CD14-positive monocyte (primary cell): ENCODE measurements at regions not wholly inside any gene's neighbourhood (a gene's known extent, or its start where the extent isn't known, plus 50 kb on each side); places are given as distances from the start of the nearest gene placed in this dataset.

Experiments
- DNase-seq, 3 donors: peaks; one replicate each; pipeline ENCODE4 v3.0.0-alpha.2; 2011 to 2022
- H2AFZ ChIP-seq: 2 replicates; pipeline ENCODE4 v1.6.0; 2012; ENCODE audit warnings: mild to moderate bottlenecking, low read depth, low read length, inconsistent platforms; ENCODE audit not compliant: insufficient read depth, poor library complexity, severe bottlenecking
- H3K27ac ChIP-seq, 2 donors: 1 replicate in 1 of 2; 2 replicates in 1 of 2; pipeline ENCODE4 v1.5.1; 2012 to 2013; ENCODE audit warnings: low read length in 2 of 2, control low read depth in 1 of 2, inconsistent platforms in 1 of 2, low read depth in 1 of 2, mild to moderate bottlenecking in 1 of 2
- H3K27me3 ChIP-seq, 2 donors: one replicate each; pipeline versions ENCODE4 v1.6.0 to v1.6.1; 2011 to 2013; ENCODE audit warnings: low read length in 2 of 2; ENCODE audit not compliant: control insufficient read depth in 2 of 2, insufficient read depth in 2 of 2
- H3K36me3 ChIP-seq, 2 donors: replicated peaks in 1 of 2; 1 replicate in 1 of 2; 2 replicates in 1 of 2; pipeline versions ENCODE4 v1.5.1 to v1.6.1; 2012 to 2013; ENCODE audit warnings: low read length in 2 of 2, control low read depth in 1 of 2, inconsistent platforms in 1 of 2, mild to moderate bottlenecking in 1 of 2; ENCODE audit not compliant: insufficient read depth in 2 of 2, control insufficient read depth in 1 of 2
- H3K4me1 ChIP-seq, 2 donors: 1 replicate in 1 of 2; 2 replicates in 1 of 2; pipeline versions ENCODE4 v1.5.1 to v1.6.1; 2012 to 2013; ENCODE audit warnings: low read length in 2 of 2, control low read depth in 1 of 2, inconsistent platforms in 1 of 2, mild to moderate bottlenecking in 1 of 2, moderate library complexity in 1 of 2; ENCODE audit not compliant: insufficient read depth in 2 of 2, control insufficient read depth in 1 of 2
- H3K4me2 ChIP-seq: replicated peaks from 2 replicates; pipeline ENCODE3; 2012; ENCODE audit warnings: low read length, moderate library complexity, mild to moderate bottlenecking; ENCODE audit not compliant: poor library complexity, severe bottlenecking; ENCODE audit errors: extremely low read depth
- H3K4me3 ChIP-seq, 3 experiments: fragments of 200-600 bp in 1 of 3; sonication (generic) in 1 of 3; replicated peaks in 1 of 3; 1 replicate in 2 of 3; 2 replicates in 1 of 3; pipeline ENCODE4 v1.5.1; 2011 to 2013; ENCODE audit warnings: low read length in 3 of 3, mild to moderate bottlenecking in 3 of 3, control low read depth in 2 of 3, low read depth in 2 of 3, inconsistent platforms in 1 of 3, moderate library complexity in 1 of 3
- H3K79me2 ChIP-seq: 2 replicates; pipeline ENCODE4 v1.6.0; 2012; ENCODE audit warnings: mild to moderate bottlenecking, control low read depth, inconsistent platforms, low read length, moderate library complexity; ENCODE audit not compliant: insufficient read depth
- H3K9ac ChIP-seq: 2 replicates; pipeline ENCODE4 v1.6.0; 2017; ENCODE audit warnings: low read length, mild to moderate bottlenecking; ENCODE audit not compliant: insufficient read depth, poor library complexity, severe bottlenecking
- H3K9me3 ChIP-seq, 2 donors: replicated peaks in 1 of 2; 1 replicate in 1 of 2; 2 replicates in 1 of 2; pipeline versions ENCODE4 v1.5.1 to v1.6.1; 2012 to 2013; ENCODE audit warnings: low read length in 2 of 2, control low read depth in 1 of 2; ENCODE audit not compliant: control insufficient read depth in 1 of 2, insufficient read depth in 1 of 2
- H4K20me1 ChIP-seq: 2 replicates; pipeline ENCODE4 v1.6.0; 2012; ENCODE audit warnings: mild to moderate bottlenecking, low read length, control low read depth, moderate library complexity; ENCODE audit not compliant: insufficient read depth
- H3K27ac Mint-ChIP-seq, 7 donors: one replicate each; pipeline ENCODE4 v1.8.0; 2020; ENCODE audit warnings: mild to moderate bottlenecking in 7 of 7, mixed read lengths in 7 of 7, moderate library complexity in 6 of 7, inconsistent platforms in 2 of 7
- H3K27me3 Mint-ChIP-seq, 3 donors: one replicate each; pipeline ENCODE4 v1.8.0; 2021 to 2022; ENCODE audit warnings: low read depth in 3 of 3, mild to moderate bottlenecking in 3 of 3, mixed read lengths in 3 of 3, moderate library complexity in 3 of 3, inconsistent platforms in 1 of 3
- H3K36me3 Mint-ChIP-seq, 2 donors: one replicate each; pipeline ENCODE4 v1.8.0; 2020; ENCODE audit warnings: mixed read lengths in 2 of 2, inconsistent platforms in 1 of 2, mild to moderate bottlenecking in 1 of 2
- H3K4me1 Mint-ChIP-seq: one replicate; pipeline ENCODE4 v1.8.0; 2020; ENCODE audit warnings: mild to moderate bottlenecking, mixed read lengths
- H3K4me3 Mint-ChIP-seq, 2 donors: one replicate each; pipeline ENCODE4 v1.8.0; 2020; ENCODE audit warnings: mild to moderate bottlenecking in 2 of 2, mixed read lengths in 2 of 2, moderate library complexity in 1 of 2
- H3K9me3 Mint-ChIP-seq, 7 donors: one replicate each; pipeline ENCODE4 v1.8.0; 2020 to 2022; ENCODE audit warnings: mixed read lengths in 7 of 7, mild to moderate bottlenecking in 6 of 7, moderate library complexity in 6 of 7, inconsistent platforms in 2 of 7
- WGBS: methylation state at CpG from one replicate; pipeline ENCODE4 v1.1.5; 2013; ENCODE audit warnings: missing lambda C conversion rate; ENCODE audit not compliant: insufficient coverage; 5-methylcytosine and 5-hydroxymethylcytosine counted together
- intact Hi-C, 2 donors: fragments of 100-400 bp; cut with micrococcal nuclease; formaldehyde crosslinking; loops; one replicate each; pipeline versions ENCODE4 v1.15.0 to v1.15.1; 2023
- TF ChIP-seq, protein P1 (sequence below): fragments of 200-600 bp; IDR thresholded peaks from one replicate; pipeline ENCODE4 v1.8.0; 2022; ENCODE audit warnings: antibody characterized with exemption, mild to moderate bottlenecking

DNA sequence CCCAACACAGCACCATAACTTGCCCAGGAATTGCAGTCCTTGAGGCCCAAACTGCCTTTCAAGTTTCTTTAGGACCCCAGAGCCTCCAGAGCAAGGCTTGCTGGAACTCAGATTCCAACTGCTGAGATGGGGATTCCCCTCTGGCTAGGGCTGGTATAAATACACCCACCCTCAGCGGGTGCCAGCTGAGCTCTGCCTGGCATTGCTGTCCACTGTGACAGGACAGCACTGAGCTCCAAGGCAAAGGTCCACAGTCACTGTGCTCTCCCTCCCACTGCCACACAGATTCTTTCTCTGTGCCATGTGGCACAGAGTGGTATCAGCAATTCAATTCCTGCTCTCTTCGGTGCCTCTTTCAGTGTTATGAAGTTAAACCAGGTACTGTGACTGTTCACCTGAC, 304.2 kb upstream of the LMCD1 start:
- Histone ChIP-seq H3K27me3 (no peaks in the 10 kb centered on the region), H3K4me1 (no peaks in the 10 kb centered on the region), H3K4me3 (no peak overlapping the region), H3K36me3 (no peaks in the 10 kb centered on the region), H2AFZ (no peak overlapping the region), H3K9ac (no peak overlapping the region), H3K79me2 (no peaks in the 10 kb centered on the region), H3K9me3 (peaks cover 8 to 10% of the 10 kb centered on the region in 2 donors), H3K27ac (no peak overlapping the region), H3K4me2 (no peak overlapping the region), H4K20me1 (no peaks in the 10 kb centered on the region)
- no peaks in the 10 kb centered on the region for H3K36me3 Mint-ChIP-seq
- TF ChIP-seq, protein P1, sequence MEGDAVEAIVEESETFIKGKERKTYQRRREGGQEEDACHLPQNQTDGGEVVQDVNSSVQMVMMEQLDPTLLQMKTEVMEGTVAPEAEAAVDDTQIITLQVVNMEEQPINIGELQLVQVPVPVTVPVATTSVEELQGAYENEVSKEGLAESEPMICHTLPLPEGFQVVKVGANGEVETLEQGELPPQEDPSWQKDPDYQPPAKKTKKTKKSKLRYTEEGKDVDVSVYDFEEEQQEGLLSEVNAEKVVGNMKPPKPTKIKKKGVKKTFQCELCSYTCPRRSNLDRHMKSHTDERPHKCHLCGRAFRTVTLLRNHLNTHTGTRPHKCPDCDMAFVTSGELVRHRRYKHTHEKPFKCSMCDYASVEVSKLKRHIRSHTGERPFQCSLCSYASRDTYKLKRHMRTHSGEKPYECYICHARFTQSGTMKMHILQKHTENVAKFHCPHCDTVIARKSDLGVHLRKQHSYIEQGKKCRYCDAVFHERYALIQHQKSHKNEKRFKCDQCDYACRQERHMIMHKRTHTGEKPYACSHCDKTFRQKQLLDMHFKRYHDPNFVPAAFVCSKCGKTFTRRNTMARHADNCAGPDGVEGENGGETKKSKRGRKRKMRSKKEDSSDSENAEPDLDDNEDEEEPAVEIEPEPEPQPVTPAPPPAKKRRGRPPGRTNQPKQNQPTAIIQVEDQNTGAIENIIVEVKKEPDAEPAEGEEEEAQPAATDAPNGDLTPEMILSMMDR: no peak
- no peak for DNase-seq
- H3K9me3 Mint-ChIP-seq: peaks cover 4 to 14% (median 12%) of the 10 kb centered on the region in 7 donors
- intact Hi-C loops: no loop called here
- no peak overlapping the region for H3K27ac Mint-ChIP-seq
- H3K4me1 Mint-ChIP-seq: no peaks in the 10 kb centered on the region
- H3K4me3 Mint-ChIP-seq: no peak overlapping the region
- WGBS: 94% methylated on average over 2 of the region's 2 CpGs
- peaks cover 0 to 2% (median 0%) of the 10 kb centered on the region in 3 donors for H3K27me3 Mint-ChIP-seq

DNA sequence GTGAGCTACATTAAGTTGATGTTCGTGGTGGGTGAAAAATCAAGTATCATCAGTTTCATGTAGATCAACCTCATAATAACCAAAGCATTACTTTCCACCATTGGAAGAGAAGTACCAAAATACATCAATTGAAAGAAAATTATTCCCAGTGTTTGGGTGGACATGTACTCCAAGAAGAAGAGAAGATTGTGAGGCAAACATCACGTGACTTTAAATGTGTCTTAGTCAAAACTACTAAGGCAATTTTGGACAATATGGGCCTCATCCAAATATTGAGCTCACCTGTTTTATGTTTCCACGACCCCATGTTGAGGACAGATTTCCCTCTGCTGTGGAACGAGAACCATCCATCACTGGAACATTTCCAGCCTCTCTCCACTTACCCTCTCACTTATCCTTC, 303.0 kb upstream of the LMCD1 start:
- no peaks in the 10 kb centered on the region for H3K36me3 ChIP-seq
- TF ChIP-seq, protein P1: no peak
- no peak for DNase-seq
- no peak overlapping the region for H3K9ac ChIP-seq
- no peak overlapping the region for H3K27ac ChIP-seq
- Mint-ChIP-seq H3K4me3 (no peak overlapping the region), H3K9me3 (peaks cover 0 to 11% (median 8%) of the 10 kb centered on the region in 7 donors), H3K27me3 (peaks cover 0 to 2% (median 0%) of the 10 kb centered on the region in 3 donors), H3K36me3 (no peaks in the 10 kb centered on the region), H3K4me1 (no peaks in the 10 kb centered on the region), H3K27ac (no peak overlapping the region)
- no peaks in the 10 kb centered on the region for H3K4me1 ChIP-seq
- H3K4me3 ChIP-seq: no peak overlapping the region
- H3K4me2 ChIP-seq: no peak overlapping the region
- H4K20me1 ChIP-seq: no peaks in the 10 kb centered on the region
- no peaks in the 10 kb centered on the region for H3K79me2 ChIP-seq
- 85% methylated on average over 3 of the region's 4 CpGs for WGBS
- no peak overlapping the region for H2AFZ ChIP-seq
- H3K27me3 ChIP-seq: no peaks in the 10 kb centered on the region
- intact Hi-C loops: no loop called here
- peaks cover 8 to 10% of the 10 kb centered on the region in 2 donors for H3K9me3 ChIP-seq
